ENCODE measurements at regions not wholly inside any gene's neighbourhood (a gene's known extent, or its start where the extent isn't known, plus 50 kb on each side); places are given as distances from the start of the nearest gene placed in this dataset.
"Not testable (repeated sequence)": the region's sequence is repeated elsewhere in the genome, so short reads cannot be mapped to it uniquely, and the experiment has no call there.

- H3F3A ChIP-seq (ENCODE audit: insufficient read depth, low read length); H3K9me2 ChIP-seq (replicated peaks; ENCODE audit: insufficient read depth, low read length); H2AFZ ChIP-seq (ENCODE audit: low read length); H3K4me3 ChIP-seq (ENCODE audit: low read length); H3K27ac ChIP-seq (ENCODE audit: low read length); H3K79me2 ChIP-seq (ENCODE audit: low read length); H4K20me1 ChIP-seq (ENCODE audit: insufficient read depth, low read length); H3K4me2 ChIP-seq (ENCODE audit: low read depth, low read length); H3K27me3 ChIP-seq (replicated peaks; ENCODE audit: insufficient read depth, low read length); H3K9ac ChIP-seq (ENCODE audit: low read length); DNase-seq; H3K9me3 ChIP-seq (replicated peaks; ENCODE audit: insufficient read depth, low read length); H3K4me1 ChIP-seq (ENCODE audit: low read length); H3K36me3 ChIP-seq (replicated peaks; ENCODE audit: insufficient read depth, low read length): not testable (repeated sequence)
Observed at GRCh38 chr7:65140543-65141404, 134.3 kb upstream of the ERV3-1 start.

DNA sequence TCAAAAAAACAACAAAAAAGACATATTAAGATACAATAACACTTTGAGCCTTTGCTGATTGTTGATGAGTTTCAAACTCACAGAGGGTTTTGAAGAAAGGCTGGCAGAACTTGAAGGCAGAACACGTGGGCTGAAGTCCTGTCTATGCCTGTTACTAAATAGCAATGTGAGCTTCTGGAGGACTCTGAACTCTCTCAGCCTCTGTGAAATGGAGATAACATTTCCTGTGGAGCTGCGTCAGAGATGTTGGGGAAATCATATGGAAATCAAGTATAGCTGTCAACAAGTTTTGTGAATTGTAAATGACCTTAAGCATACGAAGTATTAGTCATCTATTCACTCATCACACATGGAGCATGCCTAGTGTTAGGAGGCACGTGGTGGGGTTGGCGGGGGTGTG, 130.4 kb upstream of the ERV3-1 start:
- H3K4me2 ChIP-seq (ENCODE audit: low read depth, low read length); H2AFZ ChIP-seq (ENCODE audit: low read length); H3K27me3 ChIP-seq (replicated peaks; ENCODE audit: insufficient read depth, low read length); H3K79me2 ChIP-seq (ENCODE audit: low read length); H3K9me3 ChIP-seq (replicated peaks; ENCODE audit: insufficient read depth, low read length); H4K20me1 ChIP-seq (ENCODE audit: insufficient read depth, low read length); H3K27ac ChIP-seq (ENCODE audit: low read length); H3F3A ChIP-seq (ENCODE audit: insufficient read depth, low read length); H3K36me3 ChIP-seq (replicated peaks; ENCODE audit: insufficient read depth, low read length); H3K9ac ChIP-seq (ENCODE audit: low read length); DNase-seq; H3K4me3 ChIP-seq (ENCODE audit: low read length); H3K9me2 ChIP-seq (replicated peaks; ENCODE audit: insufficient read depth, low read length); H3K4me1 ChIP-seq (ENCODE audit: low read length): not testable (repeated sequence)

GRCh38 chr7:65133087-65133486, 126.6 kb upstream of the ERV3-1 start:
- not testable (repeated sequence) for DNase-seq; H3K4me1 ChIP-seq (ENCODE audit: low read length); H2AFZ ChIP-seq (ENCODE audit: low read length); H3K9me3 ChIP-seq (replicated peaks; ENCODE audit: insufficient read depth, low read length); H3K4me3 ChIP-seq (ENCODE audit: low read length); H4K20me1 ChIP-seq (ENCODE audit: insufficient read depth, low read length); H3K27me3 ChIP-seq (replicated peaks; ENCODE audit: insufficient read depth, low read length); H3K36me3 ChIP-seq (replicated peaks; ENCODE audit: insufficient read depth, low read length); H3F3A ChIP-seq (ENCODE audit: insufficient read depth, low read length); H3K79me2 ChIP-seq (ENCODE audit: low read length); H3K9me2 ChIP-seq (replicated peaks; ENCODE audit: insufficient read depth, low read length); H3K9ac ChIP-seq (ENCODE audit: low read length); H3K4me2 ChIP-seq (ENCODE audit: low read depth, low read length); H3K27ac ChIP-seq (ENCODE audit: low read length)

DNA sequence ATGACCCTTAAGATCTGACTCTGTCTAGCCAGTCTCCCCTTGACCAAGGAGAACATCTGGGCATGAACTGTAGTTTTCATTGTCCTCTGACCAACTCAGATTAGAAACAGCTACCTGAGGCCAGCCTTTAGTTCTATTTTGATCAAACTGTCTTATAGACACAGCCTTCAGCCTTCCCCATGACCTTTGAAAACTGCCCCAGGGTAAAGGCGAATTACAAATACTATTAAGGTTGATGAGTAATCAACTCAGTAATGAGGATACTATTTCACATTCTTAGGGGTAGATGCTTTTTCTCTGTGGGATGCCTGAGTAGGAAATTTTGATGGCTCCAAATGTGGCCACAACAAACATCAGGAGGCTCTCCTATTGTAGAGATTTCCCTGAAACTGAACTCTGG, 125.8 kb upstream of the ERV3-1 start:
- DNase-seq; H4K20me1 ChIP-seq (ENCODE audit: insufficient read depth, low read length); H3K79me2 ChIP-seq (ENCODE audit: low read length); H3F3A ChIP-seq (ENCODE audit: insufficient read depth, low read length); H3K4me3 ChIP-seq (ENCODE audit: low read length); H3K4me2 ChIP-seq (ENCODE audit: low read depth, low read length); H3K4me1 ChIP-seq (ENCODE audit: low read length); H3K27ac ChIP-seq (ENCODE audit: low read length); H3K27me3 ChIP-seq (replicated peaks; ENCODE audit: insufficient read depth, low read length); H3K9me3 ChIP-seq (replicated peaks; ENCODE audit: insufficient read depth, low read length); H3K36me3 ChIP-seq (replicated peaks; ENCODE audit: insufficient read depth, low read length); H2AFZ ChIP-seq (ENCODE audit: low read length); H3K9ac ChIP-seq (ENCODE audit: low read length); H3K9me2 ChIP-seq (replicated peaks; ENCODE audit: insufficient read depth, low read length): not testable (repeated sequence)

GRCh38 chr7:65127364-65127763, 120.9 kb upstream of the ERV3-1 start:
- H3K36me3 ChIP-seq (replicated peaks; ENCODE audit: insufficient read depth, low read length); H2AFZ ChIP-seq (ENCODE audit: low read length); H3K4me1 ChIP-seq (ENCODE audit: low read length); H3K4me2 ChIP-seq (ENCODE audit: low read depth, low read length); DNase-seq; H4K20me1 ChIP-seq (ENCODE audit: insufficient read depth, low read length); H3K4me3 ChIP-seq (ENCODE audit: low read length); H3K9me3 ChIP-seq (replicated peaks; ENCODE audit: insufficient read depth, low read length); H3F3A ChIP-seq (ENCODE audit: insufficient read depth, low read length); H3K27ac ChIP-seq (ENCODE audit: low read length); H3K9me2 ChIP-seq (replicated peaks; ENCODE audit: insufficient read depth, low read length); H3K79me2 ChIP-seq (ENCODE audit: low read length); H3K27me3 ChIP-seq (replicated peaks; ENCODE audit: insufficient read depth, low read length); H3K9ac ChIP-seq (ENCODE audit: low read length): not testable (repeated sequence)

DNA sequence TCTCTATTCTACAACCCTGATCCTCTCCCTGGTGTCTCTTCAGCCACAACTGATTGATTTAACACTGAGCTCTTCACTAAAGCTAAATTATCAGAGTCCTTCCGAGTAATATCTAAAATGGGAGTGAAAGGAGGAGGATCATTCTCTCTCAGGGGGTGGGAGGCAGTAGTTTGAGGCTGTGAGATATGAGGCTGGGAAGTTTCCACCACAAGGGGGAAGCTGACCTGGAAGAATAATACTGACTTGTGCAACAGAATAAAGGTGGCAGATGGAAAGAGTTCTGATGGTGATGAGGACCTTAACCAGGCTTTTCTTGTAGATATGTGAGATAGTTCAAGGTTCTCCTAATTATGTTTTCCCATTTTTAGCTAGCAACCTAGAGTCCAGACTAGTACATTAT, 118.1 kb upstream of the ERV3-1 start:
- H4K20me1 ChIP-seq (ENCODE audit: insufficient read depth, low read length); H3K4me1 ChIP-seq (ENCODE audit: low read length); H3K9me3 ChIP-seq (replicated peaks; ENCODE audit: insufficient read depth, low read length); H2AFZ ChIP-seq (ENCODE audit: low read length); H3K4me3 ChIP-seq (ENCODE audit: low read length); H3K79me2 ChIP-seq (ENCODE audit: low read length); H3K9ac ChIP-seq (ENCODE audit: low read length); H3K36me3 ChIP-seq (replicated peaks; ENCODE audit: insufficient read depth, low read length); H3F3A ChIP-seq (ENCODE audit: insufficient read depth, low read length); H3K27ac ChIP-seq (ENCODE audit: low read length); DNase-seq; H3K27me3 ChIP-seq (replicated peaks; ENCODE audit: insufficient read depth, low read length); H3K9me2 ChIP-seq (replicated peaks; ENCODE audit: insufficient read depth, low read length); H3K4me2 ChIP-seq (ENCODE audit: low read depth, low read length): not testable (repeated sequence)

GRCh38 chr7:65105650-65106203, 99.2 kb upstream of the ERV3-1 start:
- not testable (repeated sequence) for H3K4me3 ChIP-seq (ENCODE audit: low read length); H2AFZ ChIP-seq (ENCODE audit: low read length); H3K4me2 ChIP-seq (ENCODE audit: low read depth, low read length); H3K9ac ChIP-seq (ENCODE audit: low read length); H3K4me1 ChIP-seq (ENCODE audit: low read length); H3K79me2 ChIP-seq (ENCODE audit: low read length); H4K20me1 ChIP-seq (ENCODE audit: insufficient read depth, low read length); H3K9me2 ChIP-seq (replicated peaks; ENCODE audit: insufficient read depth, low read length); H3K27ac ChIP-seq (ENCODE audit: low read length); H3K36me3 ChIP-seq (replicated peaks; ENCODE audit: insufficient read depth, low read length); H3K9me3 ChIP-seq (replicated peaks; ENCODE audit: insufficient read depth, low read length); H3F3A ChIP-seq (ENCODE audit: insufficient read depth, low read length); H3K27me3 ChIP-seq (replicated peaks; ENCODE audit: insufficient read depth, low read length); DNase-seq

GRCh38 chr7:65100499-65100898, 94.0 kb upstream of the ERV3-1 start:
- H3K79me2 ChIP-seq (ENCODE audit: low read length); H3K4me1 ChIP-seq (ENCODE audit: low read length); H3K9me3 ChIP-seq (replicated peaks; ENCODE audit: insufficient read depth, low read length); H3K9ac ChIP-seq (ENCODE audit: low read length); H3K36me3 ChIP-seq (replicated peaks; ENCODE audit: insufficient read depth, low read length); H2AFZ ChIP-seq (ENCODE audit: low read length); H3K27ac ChIP-seq (ENCODE audit: low read length); H3K4me3 ChIP-seq (ENCODE audit: low read length); H3K4me2 ChIP-seq (ENCODE audit: low read depth, low read length); H3F3A ChIP-seq (ENCODE audit: insufficient read depth, low read length); H3K27me3 ChIP-seq (replicated peaks; ENCODE audit: insufficient read depth, low read length); H3K9me2 ChIP-seq (replicated peaks; ENCODE audit: insufficient read depth, low read length); H4K20me1 ChIP-seq (ENCODE audit: insufficient read depth, low read length); DNase-seq: not testable (repeated sequence)

All from MM.1S (cell line).